Gastrocnemius medialis (tissue), 4 donors: ENCODE measurements at regions not wholly inside any gene's neighbourhood (a gene's known extent, or its start where the extent isn't known, plus 50 kb on each side); places are given as distances from the start of the nearest gene placed in this dataset.

ENCODE experiments used
- POLR2A ChIP-seq, 2 donors: fragments of 450-650 bp; IDR thresholded peaks; one replicate each; pipeline ENCODE4 v1.6.1; 2017; ENCODE audit warnings: antibody characterized with exemption in 2 of 2, mild to moderate bottlenecking in 2 of 2, moderate library complexity in 2 of 2
- TF ChIP-seq, protein P1 (sequence below), 5 experiments: fragments of 450-650 bp in 3 of 5; fragments of 200-600 bp in 2 of 5; sonication (generic) in 2 of 5; IDR thresholded peaks in 4 of 5; conservative IDR thresholded peaks in 1 of 5; 1 replicate in 4 of 5; 2 replicates in 1 of 5; pipeline ENCODE4 v1.5.1; 2016 to 2019; ENCODE audit warnings: antibody characterized with exemption in 5 of 5, mild to moderate bottlenecking in 3 of 5, moderate library complexity in 3 of 5

DNA sequence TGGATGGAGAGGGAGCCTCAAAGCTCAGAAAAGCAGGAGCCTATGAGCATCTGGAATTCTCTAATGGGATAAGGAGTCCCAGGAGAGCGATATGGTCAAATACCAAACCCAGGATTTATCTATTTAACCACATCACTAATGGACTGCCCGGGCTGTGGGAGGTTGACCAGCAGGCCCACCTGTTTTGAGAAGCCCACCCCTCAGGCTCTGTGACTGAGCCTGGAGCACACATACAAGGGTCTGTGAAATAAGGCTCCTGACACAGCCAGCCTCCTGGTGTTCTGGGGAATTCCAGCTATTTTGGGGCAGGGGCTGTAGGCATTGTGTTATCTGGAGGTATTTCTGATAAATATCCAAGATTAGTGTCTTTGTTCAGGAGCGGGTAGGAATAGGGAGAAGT is 132.0 kb upstream of the C1orf21 start:
- TF ChIP-seq, protein P1, sequence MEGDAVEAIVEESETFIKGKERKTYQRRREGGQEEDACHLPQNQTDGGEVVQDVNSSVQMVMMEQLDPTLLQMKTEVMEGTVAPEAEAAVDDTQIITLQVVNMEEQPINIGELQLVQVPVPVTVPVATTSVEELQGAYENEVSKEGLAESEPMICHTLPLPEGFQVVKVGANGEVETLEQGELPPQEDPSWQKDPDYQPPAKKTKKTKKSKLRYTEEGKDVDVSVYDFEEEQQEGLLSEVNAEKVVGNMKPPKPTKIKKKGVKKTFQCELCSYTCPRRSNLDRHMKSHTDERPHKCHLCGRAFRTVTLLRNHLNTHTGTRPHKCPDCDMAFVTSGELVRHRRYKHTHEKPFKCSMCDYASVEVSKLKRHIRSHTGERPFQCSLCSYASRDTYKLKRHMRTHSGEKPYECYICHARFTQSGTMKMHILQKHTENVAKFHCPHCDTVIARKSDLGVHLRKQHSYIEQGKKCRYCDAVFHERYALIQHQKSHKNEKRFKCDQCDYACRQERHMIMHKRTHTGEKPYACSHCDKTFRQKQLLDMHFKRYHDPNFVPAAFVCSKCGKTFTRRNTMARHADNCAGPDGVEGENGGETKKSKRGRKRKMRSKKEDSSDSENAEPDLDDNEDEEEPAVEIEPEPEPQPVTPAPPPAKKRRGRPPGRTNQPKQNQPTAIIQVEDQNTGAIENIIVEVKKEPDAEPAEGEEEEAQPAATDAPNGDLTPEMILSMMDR (IDR thresholded peaks at IDR 0.05 in 4 of 5, conservative IDR thresholded peaks at IDR 0.05 in 1 of 5) = no peak
- TF ChIP-seq POLR2A (IDR thresholded peaks at IDR 0.05) = no peak
